ENCODE measurements at regions not wholly inside any gene's neighbourhood (a gene's known extent, or its start where the extent isn't known, plus 50 kb on each side); places are given as distances from the start of the nearest gene placed in this dataset.
"Not testable (repeated sequence)": the region's sequence is repeated elsewhere in the genome, so short reads cannot be mapped to it uniquely, and the experiment has no call there.

- DNase-seq (ENCODE audit: low spot score): no peak
- Histone ChIP-seq H3K36me3 (no peaks in the 10 kb centered on the region), H3K4me1 (no peaks in the 10 kb centered on the region), H3K27ac (no peak overlapping the region), H3K4me3 (no peak overlapping the region), H3K27me3 (no peaks in the 10 kb centered on the region), H3K9me3 (no peaks in the 10 kb centered on the region)
- TF ChIP-seq, protein P1, sequence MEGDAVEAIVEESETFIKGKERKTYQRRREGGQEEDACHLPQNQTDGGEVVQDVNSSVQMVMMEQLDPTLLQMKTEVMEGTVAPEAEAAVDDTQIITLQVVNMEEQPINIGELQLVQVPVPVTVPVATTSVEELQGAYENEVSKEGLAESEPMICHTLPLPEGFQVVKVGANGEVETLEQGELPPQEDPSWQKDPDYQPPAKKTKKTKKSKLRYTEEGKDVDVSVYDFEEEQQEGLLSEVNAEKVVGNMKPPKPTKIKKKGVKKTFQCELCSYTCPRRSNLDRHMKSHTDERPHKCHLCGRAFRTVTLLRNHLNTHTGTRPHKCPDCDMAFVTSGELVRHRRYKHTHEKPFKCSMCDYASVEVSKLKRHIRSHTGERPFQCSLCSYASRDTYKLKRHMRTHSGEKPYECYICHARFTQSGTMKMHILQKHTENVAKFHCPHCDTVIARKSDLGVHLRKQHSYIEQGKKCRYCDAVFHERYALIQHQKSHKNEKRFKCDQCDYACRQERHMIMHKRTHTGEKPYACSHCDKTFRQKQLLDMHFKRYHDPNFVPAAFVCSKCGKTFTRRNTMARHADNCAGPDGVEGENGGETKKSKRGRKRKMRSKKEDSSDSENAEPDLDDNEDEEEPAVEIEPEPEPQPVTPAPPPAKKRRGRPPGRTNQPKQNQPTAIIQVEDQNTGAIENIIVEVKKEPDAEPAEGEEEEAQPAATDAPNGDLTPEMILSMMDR (IDR thresholded peaks at IDR 0.05): no peak
Observed at GRCh38 chr10:4607681-4608080, 218.3 kb upstream of the AKR1E2 start.

DNA sequence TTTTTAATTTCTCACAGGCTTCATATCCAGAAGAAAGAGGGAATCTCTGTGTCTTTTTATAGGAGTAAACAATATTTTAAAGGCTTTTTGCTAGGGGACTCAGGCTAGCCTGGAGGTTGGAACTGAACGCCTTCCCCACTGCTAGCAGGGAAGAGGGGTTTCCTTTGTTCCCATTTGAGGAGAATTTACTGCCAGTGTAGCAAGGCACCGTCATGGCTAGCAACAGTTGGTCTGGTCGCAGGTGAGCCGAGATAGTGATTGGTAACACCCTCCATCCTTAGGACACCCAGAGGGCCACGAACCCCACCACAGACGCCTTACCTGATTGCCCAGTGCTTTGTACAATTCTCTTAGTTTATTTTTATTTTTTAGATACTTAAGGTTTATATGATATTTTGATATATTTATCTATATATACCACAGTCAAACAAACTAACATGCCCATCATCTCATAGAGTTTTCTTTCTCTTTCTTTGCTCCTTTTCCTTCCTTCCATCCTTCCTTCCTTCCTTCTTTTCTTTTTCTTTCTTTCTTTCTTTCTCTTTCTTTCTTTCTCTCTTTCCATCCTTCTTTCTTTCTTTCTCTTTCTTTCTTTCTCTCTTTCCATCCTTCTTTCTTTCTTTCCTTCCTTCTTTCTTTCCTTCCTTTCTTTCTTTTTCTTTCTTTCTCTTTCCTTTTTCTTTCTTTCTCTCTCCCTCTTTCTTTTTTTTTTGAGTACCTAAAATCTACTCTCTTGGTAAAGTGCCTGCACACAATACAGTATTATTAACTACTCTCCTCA, 219.0 kb upstream of the AKR1E2 start:
- Histone ChIP-seq H3K27me3 (no peaks in the 10 kb centered on the region), H3K36me3 (no peaks in the 10 kb centered on the region), H3K4me3 (no peak overlapping the region), H3K4me1 (no peaks in the 10 kb centered on the region), H3K9me3 (no peaks in the 10 kb centered on the region), H3K27ac (no peak overlapping the region)
- DNase-seq (ENCODE audit: low spot score): no peak
- TF ChIP-seq, protein P1 (IDR thresholded peaks at IDR 0.05): no peak

DNA sequence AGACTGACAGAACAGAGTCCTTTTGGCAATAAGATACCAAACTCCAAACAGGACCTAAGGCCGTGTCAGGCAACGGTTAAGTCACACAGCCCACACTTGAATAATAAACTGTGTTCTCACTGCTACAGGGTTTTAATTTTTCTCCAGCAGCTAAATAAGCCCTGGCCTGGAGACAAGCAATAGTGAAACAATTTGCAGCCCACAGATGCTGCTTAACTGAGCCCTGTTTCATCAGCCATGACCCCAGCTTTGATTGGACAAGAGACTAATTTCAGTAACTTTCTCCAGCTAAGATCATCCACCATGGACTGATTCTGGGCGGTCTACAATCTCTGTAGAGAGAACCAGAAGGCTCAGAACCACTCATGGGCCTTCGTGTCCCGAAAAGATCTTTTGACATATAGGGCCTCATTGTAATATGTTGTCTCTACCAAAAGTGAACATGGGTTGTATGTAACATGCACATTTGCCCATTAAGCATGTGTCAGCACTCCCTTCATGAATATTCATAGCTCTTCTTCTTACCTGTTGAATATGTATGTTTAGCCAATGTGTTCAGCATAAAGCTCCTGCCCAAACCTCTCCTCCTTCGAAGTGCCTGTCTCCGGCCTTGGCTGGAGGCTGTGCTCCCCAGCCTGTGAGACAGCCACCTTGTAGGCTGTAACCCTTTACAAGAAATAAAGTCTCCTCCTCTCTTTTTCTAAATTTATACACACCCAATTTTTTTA, 223.1 kb upstream of the AKR1E2 start:
- H3K36me3 ChIP-seq: no peaks in the 10 kb centered on the region
- H3K27me3 ChIP-seq: no peaks in the 10 kb centered on the region
- H3K27ac ChIP-seq: no peak overlapping the region
- no peaks in the 10 kb centered on the region for H3K4me1 ChIP-seq
- no peak overlapping the region for H3K4me3 ChIP-seq
- no peaks in the 10 kb centered on the region for H3K9me3 ChIP-seq
- TF ChIP-seq, protein P1 (IDR thresholded peaks at IDR 0.05): no peak
- no peak for DNase-seq (ENCODE audit: low spot score)

DNA sequence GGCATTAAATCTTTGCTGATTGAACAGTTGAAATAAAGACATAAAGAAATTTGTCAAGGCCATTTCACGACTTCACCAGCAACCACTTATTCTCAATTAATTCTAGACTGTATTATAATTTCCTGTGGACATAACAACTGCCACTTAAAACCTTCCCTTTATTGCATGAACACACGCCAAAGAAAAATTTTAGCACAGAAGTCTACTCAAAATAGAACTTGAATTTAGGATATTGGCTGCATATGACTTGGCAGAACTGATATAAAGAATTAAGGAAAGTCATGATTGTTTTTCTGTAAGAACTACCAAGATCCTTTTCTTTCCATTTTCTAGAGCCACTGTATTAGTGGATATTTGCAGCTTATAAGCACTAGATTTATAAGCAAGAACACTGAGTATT, 226.5 kb upstream of the AKR1E2 start:
- H3K4me1 ChIP-seq: no peaks in the 10 kb centered on the region
- no peak overlapping the region for H3K4me3 ChIP-seq
- H3K27me3 ChIP-seq: no peaks in the 10 kb centered on the region
- TF ChIP-seq, protein P1 (IDR thresholded peaks at IDR 0.05): no peak
- H3K9me3 ChIP-seq: no peaks in the 10 kb centered on the region
- no peak overlapping the region for H3K27ac ChIP-seq
- DNase-seq (ENCODE audit: low spot score): no peak
- H3K36me3 ChIP-seq: no peaks in the 10 kb centered on the region

DNA sequence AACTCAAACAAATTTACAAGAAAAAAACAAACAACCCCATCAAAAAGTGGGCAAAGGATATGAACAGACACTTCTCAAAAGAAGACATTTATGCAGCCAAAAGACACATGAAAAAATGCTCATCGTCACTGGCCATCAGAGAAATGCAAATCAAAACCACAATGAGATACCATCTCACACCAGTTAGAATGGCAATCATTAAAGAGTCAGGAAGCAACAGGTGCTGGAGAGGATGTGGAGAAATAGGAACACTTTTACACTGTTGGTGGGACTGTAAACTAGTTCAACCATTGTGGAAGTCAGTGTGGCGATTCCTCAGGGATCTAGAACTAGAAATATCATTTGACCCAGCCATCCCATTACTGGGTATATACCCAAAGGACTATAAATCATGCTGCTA, 228.1 kb upstream of the AKR1E2 start:
- not testable (repeated sequence) for DNase-seq (ENCODE audit: low spot score); H3K4me1 ChIP-seq; H3K27me3 ChIP-seq; H3K9me3 ChIP-seq; H3K36me3 ChIP-seq; H3K27ac ChIP-seq; H3K4me3 ChIP-seq

DNA sequence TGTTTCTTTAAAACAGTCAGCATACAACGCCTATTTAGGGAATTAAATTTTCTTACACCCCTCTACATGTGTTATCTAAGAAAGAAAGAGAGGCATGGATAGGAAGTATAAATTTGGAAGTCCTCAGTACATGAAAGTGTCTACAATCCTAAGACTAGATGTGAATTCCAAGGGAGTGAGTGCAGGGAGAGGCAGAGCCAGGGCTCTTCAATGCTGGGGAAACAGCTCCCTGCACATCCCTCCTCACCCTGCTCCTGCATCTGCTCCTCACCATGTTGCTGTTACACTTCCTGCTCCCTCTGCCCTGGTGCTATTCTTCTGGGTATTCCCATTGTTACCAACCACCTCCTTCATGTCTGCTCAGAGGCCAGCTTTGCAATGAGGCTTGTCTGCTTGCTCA, 229.1 kb upstream of the AKR1E2 start:
- no peak for DNase-seq (ENCODE audit: low spot score)
- no peaks in the 10 kb centered on the region for H3K36me3 ChIP-seq
- no peaks in the 10 kb centered on the region for H3K4me1 ChIP-seq
- H3K9me3 ChIP-seq: no peaks in the 10 kb centered on the region
- TF ChIP-seq, protein P1 (IDR thresholded peaks at IDR 0.05): no peak
- no peaks in the 10 kb centered on the region for H3K27me3 ChIP-seq
- H3K27ac ChIP-seq: no peak overlapping the region
- no peak overlapping the region for H3K4me3 ChIP-seq

All from right atrium auricular region (tissue), 2 donors.